WTC11 (cell line): ENCODE measurements at regions not wholly inside any gene's neighbourhood (a gene's known extent, or its start where the extent isn't known, plus 50 kb on each side); places are given as distances from the start of the nearest gene placed in this dataset.
A peak's percentile ranks its signal among the peaks of the same experiment; 100 is the strongest.

Source experiments
- ATAC-seq: fragments of 200-7000 bp; cut with Tn5 transposase; 2 replicates; pipeline ENCODE4 v1.10.0; 2021; ENCODE audit warnings: mild to moderate bottlenecking, moderate library complexity
- CTCF ChIA-PET: fragments of 300-600 bp; sonication (Branson Sonifier 250); formaldehyde crosslinking; loops from one replicate; lab custom pipeline; 2021; ENCODE audit warnings: antibody characterized with exemption; lab: Charles Lee
- POLR2A ChIA-PET: fragments of 350-600 bp; sonication (Branson Sonifier 250); formaldehyde crosslinking; loops from one replicate; lab custom pipeline; 2021; ENCODE audit warnings: antibody characterized with exemption; lab: Charles Lee
- DNase-seq: peaks from one replicate; pipeline ENCODE4 v3.0.0; 2021; ENCODE audit warnings: low spot score
- H3K27ac Mint-ChIP-seq: 2 replicates; pipeline ENCODE4 v1.8.0; 2021; ENCODE audit warnings: mixed read lengths
- H3K27me3 Mint-ChIP-seq: 2 replicates; pipeline ENCODE4 v1.8.0; 2021; ENCODE audit warnings: low read depth, mild to moderate bottlenecking, moderate library complexity, mixed read lengths
- H3K36me3 Mint-ChIP-seq: 2 replicates; pipeline ENCODE4 v1.8.0; 2021; ENCODE audit warnings: mixed read lengths
- H3K4me1 Mint-ChIP-seq: 2 replicates; pipeline ENCODE4 v1.8.0; 2022; ENCODE audit warnings: mixed read lengths
- H3K4me3 Mint-ChIP-seq: 2 replicates; pipeline ENCODE4 v1.8.0; 2021; ENCODE audit warnings: mild to moderate bottlenecking, moderate library complexity, mixed read lengths
- H3K9me3 Mint-ChIP-seq: 2 replicates; pipeline ENCODE4 v1.8.0; 2021; ENCODE audit warnings: mixed read lengths
- JUN ChIP-seq: sonication (generic); formaldehyde crosslinking; IDR thresholded peaks from 2 replicates; pipeline ENCODE4 v1.8.0; 2023; ENCODE audit warnings: mild to moderate bottlenecking, missing genetic modification reagents
- MYBL2 ChIP-seq: sonication (generic); formaldehyde crosslinking; IDR thresholded peaks from 2 replicates; pipeline ENCODE4 v1.8.1; 2023; ENCODE audit warnings: mild to moderate bottlenecking, moderate library complexity, missing genetic modification reagents
- NR2C2 ChIP-seq: sonication (generic); formaldehyde crosslinking; IDR thresholded peaks from 2 replicates; pipeline ENCODE4 v1.8.0; 2022; ENCODE audit warnings: mild to moderate bottlenecking, missing genetic modification reagents
- NR3C1 ChIP-seq: sonication (generic); formaldehyde crosslinking; conservative IDR thresholded peaks from 2 replicates; pipeline ENCODE4 v1.8.1; 2023; ENCODE audit warnings: low read depth, mild to moderate bottlenecking, missing genetic modification reagents
- USF2 ChIP-seq: sonication (generic); formaldehyde crosslinking; IDR thresholded peaks from 2 replicates; pipeline ENCODE4 v1.8.1; 2023; ENCODE audit warnings: mild to moderate bottlenecking, missing genetic modification reagents, moderate library complexity
- ZBTB43 ChIP-seq: sonication (generic); formaldehyde crosslinking; IDR thresholded peaks from 2 replicates; pipeline ENCODE4 v1.8.1; 2023; ENCODE audit warnings: mild to moderate bottlenecking, missing genetic modification reagents
- ZNF138 ChIP-seq: sonication (generic); formaldehyde crosslinking; conservative IDR thresholded peaks from 2 replicates; pipeline ENCODE4 v1.8.1; 2022; ENCODE audit warnings: mild to moderate bottlenecking, moderate library complexity, missing genetic modification reagents
- ZNF263 ChIP-seq: sonication (generic); formaldehyde crosslinking; IDR thresholded peaks from 2 replicates; pipeline ENCODE4 v1.8.1; 2022; ENCODE audit warnings: low read depth, mild to moderate bottlenecking, moderate library complexity, missing genetic modification reagents
- ZNF532 ChIP-seq: fragments of 250-450 bp; sonication (Bioruptor Pico); IDR thresholded peaks from 2 replicates; pipeline ENCODE4 v1.9.0; 2021; ENCODE audit warnings: mild to moderate bottlenecking, borderline replicate concordance
- ZNF671 ChIP-seq: fragments of 250-450 bp; sonication (Bioruptor Pico); IDR thresholded peaks from 2 replicates; pipeline ENCODE4 v1.8.0; 2021; ENCODE audit warnings: mild to moderate bottlenecking
- TF ChIP-seq, protein P1 (sequence below): sonication (generic); formaldehyde crosslinking; IDR thresholded peaks from 2 replicates; pipeline ENCODE4 v1.8.1; 2023; ENCODE audit warnings: mild to moderate bottlenecking, moderate library complexity, missing genetic modification reagents
- TF ChIP-seq, protein P2 (sequence below): sonication (generic); formaldehyde crosslinking; IDR thresholded peaks from 2 replicates; pipeline ENCODE4 v1.8.0; 2023; ENCODE audit warnings: mild to moderate bottlenecking, missing genetic modification reagents

DNA sequence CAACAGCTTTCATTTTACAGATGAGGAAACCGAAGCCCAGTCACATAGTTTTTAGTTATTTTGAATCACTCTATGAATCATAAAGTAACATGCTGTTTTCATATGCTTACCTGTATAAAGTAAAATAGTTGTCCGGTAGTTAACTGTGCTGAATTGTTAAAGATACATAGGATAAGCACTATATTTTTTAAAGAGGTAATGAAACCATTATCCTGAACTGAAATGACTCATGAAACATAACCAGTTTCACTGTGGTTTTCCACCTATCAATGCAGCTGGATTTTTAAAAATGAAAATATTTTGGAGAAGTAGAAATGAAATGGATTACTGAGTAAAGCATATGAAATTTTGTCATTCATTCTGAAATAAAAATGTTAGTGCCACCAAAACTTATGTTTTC lies 655.0 kb downstream of the OLFM4 start (continued):
- TF ChIP-seq JUN (CRISPR knock-in tag) (no peak), ZBTB43 (CRISPR knock-in tag) (no peak), MYBL2 (CRISPR knock-in tag) (no peak), ZNF138 (no peak), NR2C2 (no peak), ZNF263 (CRISPR knock-in tag) (no peak), ZNF671 (CRISPR knock-in tag) (no peak)
- TF ChIP-seq, protein P1, sequence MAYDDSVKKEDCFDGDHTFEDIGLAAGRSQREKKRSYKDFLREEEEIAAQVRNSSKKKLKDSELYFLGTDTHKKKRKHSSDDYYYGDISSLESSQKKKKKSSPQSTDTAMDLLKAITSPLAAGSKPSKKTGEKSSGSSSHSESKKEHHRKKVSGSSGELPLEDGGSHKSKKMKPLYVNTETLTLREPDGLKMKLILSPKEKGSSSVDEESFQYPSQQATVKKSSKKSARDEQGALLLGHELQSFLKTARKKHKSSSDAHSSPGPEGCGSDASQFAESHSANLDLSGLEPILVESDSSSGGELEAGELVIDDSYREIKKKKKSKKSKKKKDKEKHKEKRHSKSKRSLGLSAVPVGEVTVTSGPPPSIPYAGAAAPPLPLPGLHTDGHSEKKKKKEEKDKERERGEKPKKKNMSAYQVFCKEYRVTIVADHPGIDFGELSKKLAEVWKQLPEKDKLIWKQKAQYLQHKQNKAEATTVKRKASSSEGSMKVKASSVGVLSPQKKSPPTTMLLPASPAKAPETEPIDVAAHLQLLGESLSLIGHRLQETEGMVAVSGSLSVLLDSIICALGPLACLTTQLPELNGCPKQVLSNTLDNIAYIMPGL (CRISPR knock-in tag): no peak

- H3K4me3 Mint-ChIP-seq: no peak overlapping the region
- no peaks in the 10 kb centered on the region for H3K27me3 Mint-ChIP-seq
- ATAC-seq: peak; percentile 63
- H3K9me3 Mint-ChIP-seq: peaks cover under 1% of the 10 kb centered on the region; the same call in 1 of the 2 replicates
- TF ChIP-seq, protein P2, sequence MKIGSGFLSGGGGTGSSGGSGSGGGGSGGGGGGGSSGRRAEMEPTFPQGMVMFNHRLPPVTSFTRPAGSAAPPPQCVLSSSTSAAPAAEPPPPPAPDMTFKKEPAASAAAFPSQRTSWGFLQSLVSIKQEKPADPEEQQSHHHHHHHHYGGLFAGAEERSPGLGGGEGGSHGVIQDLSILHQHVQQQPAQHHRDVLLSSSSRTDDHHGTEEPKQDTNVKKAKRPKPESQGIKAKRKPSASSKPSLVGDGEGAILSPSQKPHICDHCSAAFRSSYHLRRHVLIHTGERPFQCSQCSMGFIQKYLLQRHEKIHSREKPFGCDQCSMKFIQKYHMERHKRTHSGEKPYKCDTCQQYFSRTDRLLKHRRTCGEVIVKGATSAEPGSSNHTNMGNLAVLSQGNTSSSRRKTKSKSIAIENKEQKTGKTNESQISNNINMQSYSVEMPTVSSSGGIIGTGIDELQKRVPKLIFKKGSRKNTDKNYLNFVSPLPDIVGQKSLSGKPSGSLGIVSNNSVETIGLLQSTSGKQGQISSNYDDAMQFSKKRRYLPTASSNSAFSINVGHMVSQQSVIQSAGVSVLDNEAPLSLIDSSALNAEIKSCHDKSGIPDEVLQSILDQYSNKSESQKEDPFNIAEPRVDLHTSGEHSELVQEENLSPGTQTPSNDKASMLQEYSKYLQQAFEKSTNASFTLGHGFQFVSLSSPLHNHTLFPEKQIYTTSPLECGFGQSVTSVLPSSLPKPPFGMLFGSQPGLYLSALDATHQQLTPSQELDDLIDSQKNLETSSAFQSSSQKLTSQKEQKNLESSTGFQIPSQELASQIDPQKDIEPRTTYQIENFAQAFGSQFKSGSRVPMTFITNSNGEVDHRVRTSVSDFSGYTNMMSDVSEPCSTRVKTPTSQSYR (CRISPR knock-in tag): no peak
- TF ChIP-seq USF2 (CRISPR knock-in tag) (no peak), ZNF532 (CRISPR knock-in tag) (no peak), NR3C1 (CRISPR knock-in tag) (no peak)
- TF ChIP-seq, all 79 proteins: peak for 0
- DNase-seq: no peak
- ChIA-PET POLR2A (no interaction called here), CTCF (no interaction called here)
- Mint-ChIP-seq H3K27ac (no peak overlapping the region), H3K36me3 (no peaks in the 10 kb centered on the region), H3K4me1 (peaks cover 27% of the 10 kb centered on the region)
These were observed 662.8 kb downstream of the OLFM4 start for GRCh38 chr13:53691417-53691816.
